A549 (cell line): ENCODE measurements at regions not wholly inside any gene's neighbourhood (a gene's known extent, or its start where the extent isn't known, plus 50 kb on each side); places are given as distances from the start of the nearest gene placed in this dataset.

Experiments
- CEBPB ChIP-seq, 2 experiments: fragments of >200 bp in 1 of 2; sonication (Bioruptor Twin) in 1 of 2; formaldehyde crosslinking in 1 of 2; IDR thresholded peaks; 2 replicates each; pipeline ENCODE4 v1.6.1; 2012 to 2016
- EHMT2 ChIP-seq: fragments of 200-600 bp; sonication (generic); IDR thresholded peaks from 2 replicates; pipeline ENCODE4 v1.6.1; 2016; ENCODE audit warnings: antibody characterized with exemption, low read depth, mild to moderate bottlenecking, moderate library complexity
- JUNB ChIP-seq: fragments of >200 bp; sonication (Bioruptor Twin); formaldehyde crosslinking; IDR thresholded peaks from 2 replicates; pipeline ENCODE4 v1.6.1; 2016
- MYC ChIP-seq: IDR thresholded peaks from 2 replicates; pipeline ENCODE4 v1.6.1; 2012; ENCODE audit warnings: mild to moderate bottlenecking, inconsistent platforms, low read length, improper control_type of control experiment, borderline replicate concordance
- NFE2L2 ChIP-seq: fragments of 150-350 bp; conservative IDR thresholded peaks from 2 replicates; pipeline ENCODE4 v1.6.1; 2014; ENCODE audit warnings: low read length
- POLR2A ChIP-seq: IDR thresholded peaks from 2 replicates; pipeline ENCODE4 v1.6.1; 2012; ENCODE audit warnings: mild to moderate bottlenecking, low read length
- RARB ChIP-seq: fragments of 250-450 bp; sonication (Bioruptor Pico); IDR thresholded peaks from 2 replicates; pipeline ENCODE4 v1.8.0; 2021; ENCODE audit warnings: mild to moderate bottlenecking, moderate library complexity
- RNF2 ChIP-seq: fragments of 200-600 bp; sonication (generic); IDR thresholded peaks from 2 replicates; pipeline ENCODE4 v1.6.1; 2016; ENCODE audit warnings: low read depth, mild to moderate bottlenecking, antibody characterized with exemption, moderate library complexity, borderline replicate concordance
- SMC3 ChIP-seq: fragments of >200 bp; sonication (Bioruptor Twin); formaldehyde crosslinking; IDR thresholded peaks from 3 replicates; pipeline ENCODE4 v1.6.1; 2018; ENCODE audit warnings: inconsistent platforms
- ZFP36 ChIP-seq: fragments of 450-650 bp; IDR thresholded peaks from 2 replicates; pipeline ENCODE4 v1.6.1; 2014; ENCODE audit warnings: borderline replicate concordance; ENCODE audit not compliant: partially characterized antibody
- TF ChIP-seq, protein P1 (sequence below): fragments of >200 bp; sonication (Bioruptor Twin); formaldehyde crosslinking; IDR thresholded peaks from 3 replicates; pipeline ENCODE4 v1.6.1; 2016
- TF ChIP-seq, protein P2 (sequence below): fragments of >200 bp; sonication (Bioruptor Twin); formaldehyde crosslinking; IDR thresholded peaks from 3 replicates; pipeline ENCODE4 v1.5.1; 2016
- TF ChIP-seq, protein P3 (sequence below): IDR thresholded peaks from 2 replicates; pipeline ENCODE4 v1.6.1; 2012
- TF ChIP-seq, protein P4 (sequence below): fragments of 450-650 bp; IDR thresholded peaks from 2 replicates; pipeline ENCODE4 v1.6.1; 2014; ENCODE audit warnings: antibody characterized with exemption

DNA sequence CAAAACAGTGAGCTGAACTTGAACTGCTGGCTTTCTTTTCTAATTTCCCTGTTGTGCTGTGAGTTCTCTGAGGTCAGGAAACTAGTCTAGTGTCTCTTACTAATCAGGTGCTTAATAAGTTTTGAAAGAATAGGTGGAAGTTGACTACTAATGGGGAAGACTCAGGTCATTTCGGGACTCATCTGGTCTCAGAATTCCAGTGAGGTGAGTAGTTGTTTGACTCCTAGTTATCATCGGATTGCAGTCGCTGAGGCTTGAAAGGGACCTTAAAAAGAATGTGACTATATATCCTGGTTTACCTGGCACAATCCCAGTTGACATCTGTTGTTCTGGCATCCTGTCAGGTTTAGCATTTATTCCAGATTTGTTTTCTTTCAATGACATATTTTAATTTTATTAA is 81.4 kb upstream of the SPAG17 start:
- TF ChIP-seq, protein P1, sequence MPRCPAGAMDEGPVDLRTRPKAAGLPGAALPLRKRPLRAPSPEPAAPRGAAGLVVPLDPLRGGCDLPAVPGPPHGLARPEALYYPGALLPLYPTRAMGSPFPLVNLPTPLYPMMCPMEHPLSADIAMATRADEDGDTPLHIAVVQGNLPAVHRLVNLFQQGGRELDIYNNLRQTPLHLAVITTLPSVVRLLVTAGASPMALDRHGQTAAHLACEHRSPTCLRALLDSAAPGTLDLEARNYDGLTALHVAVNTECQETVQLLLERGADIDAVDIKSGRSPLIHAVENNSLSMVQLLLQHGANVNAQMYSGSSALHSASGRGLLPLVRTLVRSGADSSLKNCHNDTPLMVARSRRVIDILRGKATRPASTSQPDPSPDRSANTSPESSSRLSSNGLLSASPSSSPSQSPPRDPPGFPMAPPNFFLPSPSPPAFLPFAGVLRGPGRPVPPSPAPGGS: no peak
- TF ChIP-seq, protein P2, sequence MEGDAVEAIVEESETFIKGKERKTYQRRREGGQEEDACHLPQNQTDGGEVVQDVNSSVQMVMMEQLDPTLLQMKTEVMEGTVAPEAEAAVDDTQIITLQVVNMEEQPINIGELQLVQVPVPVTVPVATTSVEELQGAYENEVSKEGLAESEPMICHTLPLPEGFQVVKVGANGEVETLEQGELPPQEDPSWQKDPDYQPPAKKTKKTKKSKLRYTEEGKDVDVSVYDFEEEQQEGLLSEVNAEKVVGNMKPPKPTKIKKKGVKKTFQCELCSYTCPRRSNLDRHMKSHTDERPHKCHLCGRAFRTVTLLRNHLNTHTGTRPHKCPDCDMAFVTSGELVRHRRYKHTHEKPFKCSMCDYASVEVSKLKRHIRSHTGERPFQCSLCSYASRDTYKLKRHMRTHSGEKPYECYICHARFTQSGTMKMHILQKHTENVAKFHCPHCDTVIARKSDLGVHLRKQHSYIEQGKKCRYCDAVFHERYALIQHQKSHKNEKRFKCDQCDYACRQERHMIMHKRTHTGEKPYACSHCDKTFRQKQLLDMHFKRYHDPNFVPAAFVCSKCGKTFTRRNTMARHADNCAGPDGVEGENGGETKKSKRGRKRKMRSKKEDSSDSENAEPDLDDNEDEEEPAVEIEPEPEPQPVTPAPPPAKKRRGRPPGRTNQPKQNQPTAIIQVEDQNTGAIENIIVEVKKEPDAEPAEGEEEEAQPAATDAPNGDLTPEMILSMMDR: no peak
- TF ChIP-seq RARB (CRISPR knock-in tag): no peak
- no peak for TF ChIP-seq CEBPB (IDR thresholded peaks at IDR 0.05)
- no peak for TF ChIP-seq JUNB
- TF ChIP-seq, protein P3, sequence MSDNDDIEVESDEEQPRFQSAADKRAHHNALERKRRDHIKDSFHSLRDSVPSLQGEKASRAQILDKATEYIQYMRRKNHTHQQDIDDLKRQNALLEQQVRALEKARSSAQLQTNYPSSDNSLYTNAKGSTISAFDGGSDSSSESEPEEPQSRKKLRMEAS: no peak
- TF ChIP-seq MYC: no peak
- TF ChIP-seq, protein P4, sequence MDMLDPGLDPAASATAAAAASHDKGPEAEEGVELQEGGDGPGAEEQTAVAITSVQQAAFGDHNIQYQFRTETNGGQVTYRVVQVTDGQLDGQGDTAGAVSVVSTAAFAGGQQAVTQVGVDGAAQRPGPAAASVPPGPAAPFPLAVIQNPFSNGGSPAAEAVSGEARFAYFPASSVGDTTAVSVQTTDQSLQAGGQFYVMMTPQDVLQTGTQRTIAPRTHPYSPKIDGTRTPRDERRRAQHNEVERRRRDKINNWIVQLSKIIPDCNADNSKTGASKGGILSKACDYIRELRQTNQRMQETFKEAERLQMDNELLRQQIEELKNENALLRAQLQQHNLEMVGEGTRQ: no peak
- no peak for TF ChIP-seq POLR2A
- TF ChIP-seq NFE2L2: no peak
- TF ChIP-seq EHMT2: no peak
- no peak for TF ChIP-seq SMC3
- TF ChIP-seq RNF2: no peak
- TF ChIP-seq ZFP36: no peak
